ENCODE measurements at regions not wholly inside any gene's neighbourhood (a gene's known extent, or its start where the extent isn't known, plus 50 kb on each side); places are given as distances from the start of the nearest gene placed in this dataset.
"Not testable (repeated sequence)": the region's sequence is repeated elsewhere in the genome, so short reads cannot be mapped to it uniquely, and the experiment has no call there.

- no peak for DNase-seq
- TF ChIP-seq POLR2A (IDR thresholded peaks at IDR 0.05) (no peak), CTCF (IDR thresholded peaks at IDR 0.05) (no peak)
- Histone ChIP-seq H3K4me1 (no peaks in the 10 kb centered on the region), H3K27ac (no peak overlapping the region), H3K36me3 (no peaks in the 10 kb centered on the region), H3K9me3 (no peaks in the 10 kb centered on the region), H3K27me3 (no peaks in the 10 kb centered on the region), H3K4me3 (no peak overlapping the region)
- intact Hi-C loops (cut with DNase I; ENCODE audit: low total_unique reads) = no loop called here
These were observed 442.6 kb upstream of the MYT1L start for GRCh38 chr2:2773692-2774091.

- H3K4me3 ChIP-seq; H3K9me3 ChIP-seq; H3K4me1 ChIP-seq; intact Hi-C loops (cut with DNase I; ENCODE audit: low total_unique reads); H3K36me3 ChIP-seq; H3K27ac ChIP-seq; H3K27me3 ChIP-seq; DNase-seq: not testable (repeated sequence)
These were observed 442.0 kb upstream of the MYT1L start for GRCh38 chr2:2773080-2773479.

- intact Hi-C loops (cut with DNase I; ENCODE audit: low total_unique reads) = no loop called here
- Histone ChIP-seq H3K4me3 (no peak overlapping the region), H3K36me3 (no peaks in the 10 kb centered on the region), H3K9me3 (no peaks in the 10 kb centered on the region), H3K27me3 (no peaks in the 10 kb centered on the region), H3K27ac (no peak overlapping the region), H3K4me1 (no peaks in the 10 kb centered on the region)
- TF ChIP-seq CTCF (IDR thresholded peaks at IDR 0.05) (no peak), POLR2A (IDR thresholded peaks at IDR 0.05) (no peak)
- DNase-seq = no peak
These were observed 440.8 kb upstream of the MYT1L start for GRCh38 chr2:2771721-2772411.

- Histone ChIP-seq H3K9me3 (no peaks in the 10 kb centered on the region), H3K4me1 (no peaks in the 10 kb centered on the region), H3K36me3 (no peaks in the 10 kb centered on the region), H3K27ac (no peak overlapping the region), H3K27me3 (no peaks in the 10 kb centered on the region), H3K4me3 (no peak overlapping the region)
- TF ChIP-seq CTCF (IDR thresholded peaks at IDR 0.05) = no peak
- TF ChIP-seq POLR2A (IDR thresholded peaks at IDR 0.05) = no peak
- intact Hi-C loops (cut with DNase I; ENCODE audit: low total_unique reads) = no loop called here
- DNase-seq = no peak
These were observed 438.7 kb upstream of the MYT1L start for GRCh38 chr2:2769481-2770431.

- intact Hi-C loops (cut with DNase I; ENCODE audit: low total_unique reads) = no loop called here
- H3K9me3 ChIP-seq = no peaks in the 10 kb centered on the region
- no peaks in the 10 kb centered on the region for H3K4me1 ChIP-seq
- H3K4me3 ChIP-seq = no peak overlapping the region
- H3K36me3 ChIP-seq = no peaks in the 10 kb centered on the region
- DNase-seq = no peak
- no peak overlapping the region for H3K27ac ChIP-seq
- no peaks in the 10 kb centered on the region for H3K27me3 ChIP-seq
- no peak for TF ChIP-seq CTCF (IDR thresholded peaks at IDR 0.05)
- TF ChIP-seq POLR2A (IDR thresholded peaks at IDR 0.05) = no peak
These were observed 437.4 kb upstream of the MYT1L start for GRCh38 chr2:2768476-2768875.

All from uterus (tissue), 3 donors.